Stimulated activated CD4-positive, alpha-beta T cell treated with anti-CD3 and anti-CD28 coated beads, Interleukin-15, amount 100 ng/mL, for 24 hours (primary cell): ENCODE measurements at regions not wholly inside any gene's neighbourhood (a gene's known extent, or its start where the extent isn't known, plus 50 kb on each side); places are given as distances from the start of the nearest gene placed in this dataset.

ENCODE experiments used
- DNase-seq: peaks from one replicate; pipeline ENCODE4 v3.0.0-alpha.2; 2020

DNA sequence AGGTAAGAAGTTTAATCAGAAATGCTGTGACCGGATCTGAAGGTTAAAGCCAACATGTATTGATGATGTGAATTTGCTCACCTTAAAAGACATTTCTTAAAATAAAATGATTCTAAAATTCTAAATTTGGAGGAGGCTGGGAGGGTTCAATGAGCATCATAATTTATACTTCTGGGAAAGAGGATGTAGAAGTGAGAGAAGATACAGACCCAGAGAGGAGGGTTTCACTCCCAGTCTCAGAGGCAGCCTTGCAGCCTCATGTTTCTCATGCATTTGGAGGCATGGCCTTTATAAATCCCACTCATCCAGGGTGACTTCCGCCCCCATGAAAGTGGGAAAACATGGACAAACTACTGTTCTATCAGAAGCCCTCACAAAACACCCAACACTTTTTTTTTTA, 305.6 kb upstream of the PITRM1 start:
- no peak for DNase-seq

DNA sequence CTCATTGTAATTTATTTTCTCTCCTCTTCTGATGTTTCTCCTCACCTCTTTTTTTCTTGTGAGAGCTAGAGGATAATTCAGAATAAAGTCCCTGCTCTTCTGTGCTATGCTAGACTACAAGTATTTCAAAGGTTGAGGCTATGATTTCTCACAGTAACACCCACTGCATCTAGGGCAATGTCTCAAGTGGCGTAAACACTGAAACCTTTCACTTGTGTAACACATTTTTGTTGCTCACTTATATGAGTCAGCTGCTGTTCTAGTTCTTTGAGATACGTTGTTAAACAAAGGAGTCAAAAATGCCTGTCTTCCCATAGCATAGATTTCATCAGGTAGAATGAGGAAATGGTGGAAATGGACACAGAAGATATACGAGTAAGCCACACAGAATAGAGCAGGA, 305.1 kb upstream of the PITRM1 start:
- DNase-seq: no peak

DNA sequence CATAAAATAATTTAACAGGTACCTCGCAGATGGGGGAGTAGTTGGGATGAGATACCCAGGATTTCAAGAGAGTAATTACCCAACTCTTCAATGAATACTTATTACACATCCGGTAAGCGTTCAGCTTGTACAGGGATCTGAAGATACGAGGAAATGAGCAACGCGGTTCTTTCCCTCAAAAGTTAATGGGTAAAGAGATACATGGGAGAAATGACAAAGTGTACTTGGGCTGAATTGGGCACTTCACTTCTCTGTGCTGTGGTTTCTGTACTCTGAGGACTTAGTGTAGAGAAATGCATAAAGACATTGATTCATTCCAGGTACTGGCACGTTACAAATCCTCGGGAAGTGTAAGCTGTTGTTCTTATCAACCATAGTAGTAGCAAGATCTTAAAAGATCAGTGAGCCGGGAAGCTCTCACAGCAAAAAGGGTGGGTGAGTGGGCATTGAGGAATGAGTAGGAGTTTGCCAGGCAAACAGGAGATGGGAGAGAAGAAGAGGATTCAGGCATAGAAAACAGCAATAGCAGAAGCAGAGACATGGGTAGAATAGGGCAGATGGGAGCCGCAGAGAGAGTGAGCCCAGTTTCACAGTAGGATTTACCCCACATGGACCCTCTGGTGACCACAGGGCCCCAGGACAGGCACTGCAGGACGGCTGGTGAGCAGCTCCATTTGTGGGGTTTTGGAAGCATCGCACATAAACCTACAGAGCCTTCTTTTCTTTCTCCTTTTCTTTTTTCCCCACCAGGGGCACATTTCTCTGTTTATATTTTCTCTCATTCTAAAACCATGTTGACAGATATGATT, 304.3 kb upstream of the PITRM1 start:
- DNase-seq: no peak

DNA sequence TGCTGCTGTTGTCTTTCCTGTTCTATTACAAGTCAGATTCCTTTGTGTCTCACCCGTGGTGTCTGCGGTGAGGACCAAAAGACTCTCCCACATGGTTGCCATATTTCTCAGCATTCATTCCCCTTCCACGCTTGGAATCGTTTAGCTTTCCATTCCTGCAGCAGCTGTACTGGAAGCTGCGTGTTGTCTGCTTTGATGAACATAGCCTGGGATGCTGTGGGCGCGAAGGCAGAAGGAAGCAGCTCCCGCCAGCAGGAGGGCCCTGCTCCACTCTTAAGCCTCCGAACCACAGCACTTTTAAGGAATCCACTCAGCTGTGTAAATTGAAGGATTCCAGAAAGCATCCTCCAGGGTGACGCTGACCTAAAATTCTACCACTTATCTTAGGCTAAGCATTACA, 303.6 kb upstream of the PITRM1 start:
- DNase-seq: no peak

GRCh38 chr10:3475367-3475766, 302.8 kb upstream of the PITRM1 start:
- DNase-seq: no peak

- DNase-seq: no peak
Measured at GRCh38 chr10:3474266-3474665, 301.7 kb upstream of the PITRM1 start.

- no peak for DNase-seq
Measured at GRCh38 chr10:3473271-3473670, 300.7 kb upstream of the PITRM1 start.

DNA sequence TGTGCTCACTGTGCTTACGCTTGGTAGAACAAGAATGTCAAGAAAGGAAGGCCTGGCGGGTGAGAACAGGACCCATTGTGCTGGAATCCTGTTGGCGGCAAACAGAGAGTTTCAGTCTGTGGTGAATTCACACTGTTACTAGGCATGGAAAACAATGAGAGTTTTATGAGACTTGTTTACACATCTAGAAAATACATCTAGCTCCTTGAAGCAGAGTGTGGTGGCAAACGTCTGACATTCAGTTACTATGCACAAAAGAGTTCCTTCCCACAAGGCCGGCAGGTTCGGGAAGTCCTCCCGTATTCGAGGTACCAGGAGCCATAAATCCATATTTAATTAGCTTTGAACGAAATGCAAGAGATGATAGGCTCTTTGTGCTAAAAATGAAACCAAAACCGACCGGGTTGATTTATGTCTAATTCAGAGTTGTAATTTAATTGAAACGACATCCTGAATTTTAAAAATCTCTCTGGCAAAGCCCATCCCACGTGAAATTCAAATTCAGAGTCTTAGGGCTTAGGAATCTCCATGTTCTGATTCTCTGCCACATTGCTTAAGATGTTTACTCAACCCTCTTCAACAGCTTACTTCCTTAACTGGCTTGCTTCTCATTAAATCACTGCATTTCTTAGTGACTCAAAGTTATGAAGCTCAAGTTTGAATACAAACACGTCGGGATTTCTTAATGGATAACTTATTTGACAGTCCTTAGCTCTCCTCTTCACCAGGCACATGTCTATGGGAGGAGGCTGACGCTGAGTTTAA, 299.9 kb upstream of the PITRM1 start:
- no peak for DNase-seq

GRCh38 chr10:3471927-3472286, 299.3 kb upstream of the PITRM1 start:
- DNase-seq: no peak

DNA sequence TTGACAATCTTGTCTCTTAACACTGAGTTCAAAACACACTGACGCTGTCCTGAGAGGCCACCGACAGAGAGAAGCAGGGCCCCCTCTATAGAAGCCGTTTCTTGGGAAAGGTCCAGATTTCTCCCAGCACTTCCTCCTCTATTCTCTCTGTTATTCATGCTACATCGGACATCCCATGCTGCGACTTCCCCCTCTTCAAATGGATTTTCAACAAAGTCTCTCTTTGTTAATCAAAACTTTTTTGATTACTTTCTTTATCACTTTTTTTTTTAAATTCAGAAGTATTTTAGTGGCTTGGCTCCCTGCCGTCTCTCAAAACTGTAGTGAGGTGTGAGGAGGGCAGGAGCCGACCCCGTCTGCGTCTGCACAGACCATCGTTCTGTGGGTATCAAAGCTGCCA, 298.9 kb upstream of the PITRM1 start:
- DNase-seq: no peak

DNA sequence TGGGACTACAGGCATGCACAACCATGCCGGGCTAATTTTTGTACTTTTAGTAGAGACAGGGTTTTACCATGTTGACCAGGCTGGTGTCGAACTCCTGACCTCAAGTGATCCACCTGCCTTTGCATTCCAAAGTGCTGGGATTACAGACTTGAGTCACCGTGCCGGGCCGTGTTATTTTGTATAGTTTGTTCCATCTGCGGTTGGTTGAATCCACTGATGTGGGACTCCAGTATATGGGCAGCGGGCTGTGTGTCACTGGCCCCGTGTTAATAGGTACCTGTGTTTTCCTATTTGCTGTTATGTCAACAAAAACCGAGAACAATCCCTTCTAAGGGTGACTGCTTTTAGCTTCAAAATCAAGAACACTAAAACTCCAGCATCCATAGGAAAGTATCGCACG, 297.6 kb upstream of the PITRM1 start:
- no peak for DNase-seq

DNA sequence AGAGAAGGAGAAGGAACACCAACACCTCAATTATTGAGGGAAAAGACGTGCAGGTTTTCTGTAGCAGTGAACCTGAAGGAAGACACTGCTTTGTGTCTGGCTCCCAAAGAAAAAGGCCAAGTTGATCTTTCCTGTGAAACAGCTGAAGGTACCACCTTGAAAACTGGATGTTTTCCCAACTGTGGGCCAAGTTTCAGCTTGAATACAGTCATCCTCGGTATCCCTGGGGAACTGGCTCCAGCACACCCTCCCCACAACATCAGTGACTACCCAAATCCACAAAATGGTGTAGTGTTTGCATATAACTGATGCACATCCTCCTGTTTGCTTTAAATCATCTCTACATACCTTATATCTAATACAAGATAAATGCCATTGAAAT, 297.0 kb upstream of the PITRM1 start:
- no peak for DNase-seq

DNA sequence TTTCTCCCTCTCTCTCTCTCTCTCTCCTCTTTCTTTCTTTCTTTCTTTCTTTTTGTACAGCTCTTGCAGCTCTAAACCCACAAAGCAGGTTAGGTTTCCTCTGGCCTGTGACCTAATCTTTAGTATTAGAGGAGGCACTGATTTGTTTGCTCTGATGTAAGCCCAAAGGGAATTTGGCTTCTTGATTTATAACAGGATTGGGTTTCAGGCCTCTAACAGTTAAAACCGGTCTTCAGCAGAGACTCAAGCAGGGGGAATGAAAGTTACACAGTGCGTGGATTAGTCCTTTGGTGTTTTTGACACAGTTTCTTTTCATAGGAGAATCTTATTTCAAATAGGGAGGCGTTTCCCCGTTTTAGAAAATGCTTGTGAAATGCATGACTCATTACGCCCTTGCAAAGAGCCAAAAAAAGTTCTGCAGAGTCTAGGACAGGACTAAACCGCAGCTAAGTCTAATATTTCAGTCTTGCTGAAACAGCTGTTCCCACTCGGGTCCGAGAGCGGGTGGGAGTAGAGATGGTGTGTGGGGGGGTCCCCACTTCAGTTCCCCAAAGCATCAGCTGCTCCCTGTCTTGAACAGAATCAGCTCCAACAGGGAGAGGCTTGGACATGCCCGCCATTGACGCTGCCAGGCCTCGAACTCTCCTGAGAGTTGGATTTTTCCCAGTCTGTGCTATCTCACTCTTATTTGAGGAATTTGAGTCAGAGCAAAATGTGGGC, 296.5 kb upstream of the PITRM1 start:
- DNase-seq: peak; percentile 21

DNA sequence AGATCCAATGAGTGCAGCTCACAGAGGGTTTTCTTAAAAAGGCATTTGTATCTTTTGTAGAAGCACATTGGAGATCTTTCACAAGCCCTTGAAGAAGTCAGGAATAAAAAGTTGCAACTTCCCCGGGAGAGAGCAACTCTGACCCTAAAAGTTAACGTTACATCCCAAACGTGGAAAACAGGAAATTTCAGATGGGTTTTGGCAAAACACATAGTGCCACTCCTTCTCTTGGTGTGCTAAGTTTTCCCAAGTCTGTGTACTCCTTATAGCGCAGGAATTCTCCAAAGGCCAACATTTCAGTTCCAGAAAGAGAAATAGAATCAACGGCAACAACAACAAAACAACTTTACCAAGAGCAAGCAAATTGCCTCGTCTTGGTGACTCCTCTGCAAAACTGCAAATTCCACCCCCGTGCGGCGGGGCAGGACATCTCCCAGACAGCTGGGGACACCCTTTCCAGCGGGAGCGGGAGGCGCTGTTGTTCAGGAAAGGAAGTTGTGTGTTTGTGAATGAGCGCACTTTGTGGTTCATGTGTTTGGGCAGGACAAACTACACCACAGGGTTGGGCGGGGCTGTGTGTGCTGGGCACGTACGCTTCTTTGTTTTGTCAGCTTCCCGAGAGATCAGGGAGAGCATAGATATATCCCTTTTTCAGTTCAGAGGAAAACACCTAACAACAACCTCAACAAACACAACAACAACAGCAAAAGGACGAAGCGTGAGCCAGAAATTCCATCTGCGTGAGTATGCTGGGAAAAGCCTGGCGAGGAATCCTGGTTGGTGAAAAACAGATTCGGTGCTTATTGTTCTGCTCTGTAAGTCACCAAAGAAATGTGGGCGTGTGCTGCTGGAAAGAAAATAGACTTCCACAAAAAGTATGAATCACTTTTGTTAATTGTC, 294.7 kb upstream of the PITRM1 start:
- no peak for DNase-seq

- no peak for DNase-seq
Measured at GRCh38 chr10:3465406-3465891, 292.9 kb upstream of the PITRM1 start.

GRCh38 chr10:3464760-3465405, 292.3 kb upstream of the PITRM1 start:
- no peak for DNase-seq

DNA sequence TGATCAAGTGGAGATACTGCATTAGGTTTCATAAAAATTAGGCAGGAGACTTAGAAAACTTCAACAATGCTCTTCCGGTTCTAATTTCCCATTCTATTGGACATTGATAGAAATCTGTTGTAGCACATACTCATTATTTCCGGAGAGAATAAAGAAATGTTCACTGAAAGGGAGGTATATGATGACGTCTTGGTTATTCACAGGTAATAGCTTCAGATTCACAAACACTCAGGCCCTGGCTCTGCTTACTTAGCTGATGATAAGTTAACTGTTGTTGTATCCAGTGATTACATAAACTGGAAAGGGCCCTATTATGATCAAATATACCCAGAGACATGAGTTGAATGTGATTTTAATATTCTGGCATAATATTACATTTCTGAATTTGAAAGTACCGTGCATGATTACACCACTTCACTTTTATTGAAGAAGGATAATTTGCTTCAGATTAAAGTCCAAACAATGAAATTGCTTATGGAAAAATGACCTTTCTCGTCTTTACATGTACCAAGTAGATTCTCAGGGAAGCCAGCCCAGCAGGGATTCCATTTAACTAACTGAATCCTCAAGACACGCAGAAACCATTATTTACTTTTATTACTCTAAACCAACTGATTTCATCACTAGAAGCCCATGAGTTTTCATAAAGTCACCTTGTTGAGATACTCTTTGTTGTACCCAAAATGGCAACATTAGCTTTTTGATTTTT, 288.0 kb upstream of the PITRM1 start:
- DNase-seq: no peak

- DNase-seq: peak; percentile 19
Measured at GRCh38 chr10:3455385-3456334, 283.1 kb upstream of the PITRM1 start.

DNA sequence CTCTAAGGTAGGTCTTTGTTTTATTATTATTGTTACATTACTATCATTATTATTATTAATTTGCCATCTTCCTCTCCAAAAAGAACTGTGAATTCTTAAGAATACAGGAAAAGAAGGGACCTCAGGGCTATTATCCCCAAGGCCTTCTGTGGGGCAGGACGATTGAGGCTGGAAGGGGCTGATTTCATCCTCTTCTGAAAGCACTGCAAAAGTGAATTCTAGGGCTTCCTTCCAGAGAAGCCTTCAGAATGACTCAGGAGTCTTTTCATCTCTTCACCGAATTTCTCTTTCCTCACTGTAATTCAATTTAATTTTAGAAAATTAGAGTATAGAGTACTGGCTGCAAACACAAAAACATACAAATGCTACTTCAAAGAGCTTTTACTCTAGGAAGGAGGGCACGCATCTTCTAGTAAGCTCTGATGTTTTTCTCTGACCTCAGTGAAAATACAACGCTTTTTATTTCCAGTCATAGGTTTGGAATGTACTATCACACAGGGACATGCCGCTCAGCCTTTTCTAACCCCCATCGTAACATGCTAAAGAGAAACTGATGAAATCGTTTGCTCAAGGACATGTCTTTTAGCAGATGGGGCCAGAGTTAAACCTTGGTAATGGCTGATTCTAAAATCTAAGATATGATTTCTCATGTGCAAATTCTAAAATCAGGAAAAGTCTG, 280.2 kb upstream of the PITRM1 start:
- no peak for DNase-seq

GRCh38 chr10:3452173-3452626, 279.6 kb upstream of the PITRM1 start:
- DNase-seq: no peak
